Smooth muscle cell of the brain vasculature (primary cell): ENCODE measurements at regions not wholly inside any gene's neighbourhood (a gene's known extent, or its start where the extent isn't known, plus 50 kb on each side); places are given as distances from the start of the nearest gene placed in this dataset.
"Not testable (repeated sequence)": the region's sequence is repeated elsewhere in the genome, so short reads cannot be mapped to it uniquely, and the experiment has no call there.

Experiments used
- DNase-seq: peaks from one replicate; pipeline ENCODE4 v3.0.0-alpha.2; 2012; ENCODE audit warnings: low read depth, low spot score

- no peak for DNase-seq
Measured at GRCh38 chr3:174540116-174540908, 318.8 kb upstream of the NAALADL2 start.

- no peak for DNase-seq
Measured at GRCh38 chr3:174541708-174542315, 317.3 kb upstream of the NAALADL2 start.

DNA sequence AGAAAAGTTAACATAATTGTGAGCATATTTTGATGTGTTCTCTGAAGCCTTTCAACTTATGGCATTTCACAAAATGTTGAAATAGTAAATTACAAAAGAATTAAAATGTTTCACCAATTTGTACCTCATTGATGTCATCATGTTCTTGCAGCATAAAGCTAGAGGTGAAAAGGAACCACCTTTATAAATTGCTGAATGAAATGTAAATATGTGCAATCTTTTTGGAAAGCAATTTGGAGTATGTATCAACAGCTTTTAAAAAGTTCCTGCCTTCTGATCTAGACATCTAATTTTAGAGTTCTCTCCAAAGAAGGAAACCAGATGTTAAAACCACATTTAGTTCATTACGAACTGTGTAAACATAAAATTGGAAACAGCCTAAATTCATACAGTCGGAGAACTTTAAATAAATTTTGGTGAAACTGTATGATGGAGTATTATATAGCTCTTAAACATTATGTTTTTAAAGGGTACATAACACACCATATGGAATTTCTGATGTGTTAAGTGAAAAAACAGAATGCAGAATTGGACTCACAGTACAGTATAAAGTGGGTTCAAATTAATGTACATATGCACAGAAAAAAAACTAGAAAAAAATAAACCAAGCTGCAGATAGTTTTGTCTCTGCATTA is 311.2 kb upstream of the NAALADL2 start:
- no peak for DNase-seq

GRCh38 chr3:174548841-174549623 is 310.1 kb upstream of the NAALADL2 start:
- DNase-seq, result no peak

- DNase-seq, result no peak
Measured at GRCh38 chr3:174581558-174581957, 277.6 kb upstream of the NAALADL2 start.

DNA sequence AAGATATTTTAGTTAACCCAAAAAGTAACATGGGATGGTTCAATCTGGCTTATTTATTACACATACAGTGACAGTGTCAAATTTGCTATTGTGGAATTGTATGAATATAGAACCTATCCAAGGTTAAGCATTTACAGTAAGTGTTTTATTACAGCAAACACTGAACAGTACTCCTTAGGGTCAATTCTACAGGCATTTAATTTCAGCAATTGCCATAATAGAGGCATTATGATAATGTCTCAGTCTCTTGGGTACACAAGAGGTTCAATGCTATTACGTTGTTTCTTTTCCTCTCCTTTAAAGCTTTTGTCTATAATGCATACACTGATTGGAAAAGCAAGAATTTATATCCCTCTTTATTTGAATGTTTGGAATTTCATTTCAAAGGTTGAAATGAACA is 275.7 kb upstream of the NAALADL2 start:
- DNase-seq, result no peak

DNA sequence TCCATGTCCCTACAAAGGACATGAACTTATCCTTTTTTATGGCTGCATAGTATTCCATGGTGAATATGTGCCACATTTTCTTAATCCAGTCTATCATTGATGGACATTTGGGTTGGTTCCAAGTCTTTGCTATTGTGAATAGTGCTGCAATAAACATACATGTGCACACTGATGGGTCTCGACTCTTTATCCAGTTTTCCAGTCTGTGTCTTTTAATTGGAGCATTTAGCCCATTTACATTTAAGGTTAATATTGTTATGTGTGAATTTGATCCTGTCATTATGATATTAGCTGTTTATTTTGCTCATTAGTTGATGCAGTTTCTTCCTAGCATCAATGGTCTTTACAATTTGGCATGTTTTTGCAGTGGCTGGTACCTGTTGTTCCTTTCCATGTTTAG is 272.0 kb upstream of the NAALADL2 start:
- not testable (repeated sequence) for DNase-seq

- DNase-seq, result no peak
Measured at GRCh38 chr3:174596447-174596982, 262.6 kb upstream of the NAALADL2 start.

DNA sequence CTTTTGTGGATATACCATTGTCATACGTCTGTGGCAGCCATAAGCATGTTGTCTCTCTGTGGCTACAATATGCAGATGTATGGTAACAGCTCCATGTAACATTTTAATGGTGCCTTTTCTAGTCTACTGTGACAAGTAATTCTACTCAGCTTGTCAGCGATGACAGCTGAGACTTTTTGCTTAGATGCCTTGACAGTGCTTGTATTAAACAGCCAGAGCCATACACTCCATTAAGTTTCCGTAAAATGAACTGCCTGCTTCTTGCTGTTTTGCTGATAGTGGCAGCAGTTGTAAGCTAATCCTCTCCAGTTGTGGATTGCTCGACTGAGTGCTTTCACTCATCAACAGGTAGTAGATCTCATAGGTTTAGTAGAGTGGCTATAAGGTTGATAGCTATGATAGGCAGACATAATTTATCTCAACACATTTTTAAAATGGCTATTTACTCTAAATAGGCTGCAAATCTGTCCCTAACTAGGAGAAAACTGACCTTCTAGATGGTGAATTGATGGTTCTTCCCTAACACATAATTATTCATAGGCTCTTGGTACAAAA is 260.2 kb upstream of the NAALADL2 start:
- DNase-seq, result no peak

- DNase-seq, result no peak
Measured at GRCh38 chr3:174613173-174613572, 246.0 kb upstream of the NAALADL2 start.

DNA sequence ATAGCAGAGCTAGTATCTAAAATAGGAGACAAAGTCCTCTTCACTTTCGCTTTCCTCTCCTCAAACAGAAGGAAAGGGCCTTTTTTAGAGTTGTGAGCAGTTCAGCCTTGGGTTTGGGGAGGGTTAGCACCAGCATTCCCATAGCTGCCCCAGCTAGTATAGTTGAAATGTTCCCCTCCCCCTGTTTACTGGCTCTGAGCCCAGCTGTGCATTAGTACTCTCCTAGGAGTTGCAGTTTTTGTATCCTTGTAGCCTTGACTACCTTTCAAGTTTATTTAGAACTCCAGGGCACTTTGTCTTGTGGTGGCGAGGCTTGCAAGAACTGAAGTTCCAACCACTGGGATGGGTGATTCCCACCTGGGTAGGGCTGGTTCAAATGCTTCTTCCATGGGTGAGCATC is 245.1 kb upstream of the NAALADL2 start:
- no peak for DNase-seq

DNA sequence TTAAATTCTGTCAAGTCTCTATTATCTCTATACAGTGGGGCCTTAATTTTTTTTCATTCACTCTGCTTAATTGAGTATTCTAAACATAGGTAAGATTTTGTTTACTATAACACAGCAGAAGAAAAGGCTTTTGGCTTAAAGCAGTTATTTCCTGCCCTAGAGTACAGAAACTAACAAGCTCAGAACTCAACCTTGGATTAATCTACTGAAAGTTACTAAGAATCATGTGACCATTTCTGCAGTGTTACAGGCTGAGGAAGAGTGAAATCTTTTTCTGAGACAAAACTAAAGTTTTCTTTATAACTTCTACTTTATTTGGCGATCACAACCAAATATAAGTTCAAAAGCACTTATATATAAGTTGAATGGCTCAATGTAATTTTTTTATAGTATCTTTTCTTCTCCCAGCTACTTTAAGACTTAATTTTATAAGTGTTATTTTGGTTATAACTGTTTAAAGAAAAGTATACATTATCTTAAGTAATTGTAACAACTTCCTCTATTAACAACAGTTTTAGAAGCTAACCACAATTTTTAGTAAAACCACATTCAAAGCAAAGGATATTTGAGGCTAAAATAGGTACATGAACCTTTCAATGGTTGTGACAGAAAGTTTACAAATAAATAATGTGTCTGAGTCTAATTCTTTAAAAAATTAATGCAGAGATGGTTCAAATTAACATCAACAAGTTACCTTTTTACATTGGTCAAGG is 240.6 kb upstream of the NAALADL2 start:
- DNase-seq, result no peak

GRCh38 chr3:174619239-174619638 is 239.9 kb upstream of the NAALADL2 start:
- no peak for DNase-seq

GRCh38 chr3:174620138-174620537 is 239.0 kb upstream of the NAALADL2 start:
- DNase-seq, result no peak

DNA sequence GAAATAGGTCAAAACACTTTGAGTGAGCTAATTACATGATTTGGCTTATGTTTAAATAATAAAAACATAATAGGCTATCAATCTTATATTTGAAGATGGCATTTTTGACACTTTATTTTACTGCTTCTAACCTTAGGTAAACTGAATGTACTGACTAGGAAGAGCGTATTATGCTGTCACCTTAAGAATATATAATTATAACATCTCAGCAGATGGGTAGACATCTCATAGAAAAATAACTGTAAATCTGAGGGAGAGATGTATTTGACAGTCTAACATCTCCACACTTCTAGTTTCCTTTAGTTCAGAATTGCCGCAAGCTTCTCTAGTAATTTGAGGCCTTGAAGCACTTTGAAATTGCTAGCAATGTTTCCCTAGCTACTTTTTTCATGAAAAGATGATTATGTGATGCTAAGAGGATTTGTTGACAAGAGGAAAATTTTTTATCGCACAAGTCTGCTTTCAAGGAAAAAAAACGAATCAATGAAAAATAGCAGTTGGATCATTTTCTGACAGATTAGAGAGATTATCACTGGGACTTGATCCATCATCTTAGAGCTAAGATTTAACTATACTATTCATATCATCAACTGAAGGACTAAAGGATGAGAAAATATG is 238.2 kb upstream of the NAALADL2 start:
- DNase-seq, result no peak

GRCh38 chr3:174633342-174633741 is 225.8 kb upstream of the NAALADL2 start:
- DNase-seq, result no peak

DNA sequence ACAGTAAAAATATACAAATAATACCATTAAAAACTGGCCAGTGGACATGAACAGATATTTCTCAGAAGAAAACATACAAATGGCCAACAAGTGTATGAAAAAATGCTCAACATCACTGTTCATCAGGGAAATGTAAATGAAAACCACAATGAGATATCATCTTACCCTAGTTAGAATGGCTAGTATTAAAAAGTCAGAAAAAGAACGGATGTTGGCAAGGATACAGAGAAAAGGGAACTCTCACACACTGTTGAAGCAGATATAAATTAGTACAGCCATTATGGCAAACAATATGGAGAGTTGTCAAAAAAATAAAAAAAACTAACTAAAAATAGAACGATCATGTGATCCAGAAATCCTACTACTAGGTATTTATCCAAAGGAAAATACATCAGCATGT is 222.7 kb upstream of the NAALADL2 start:
- DNase-seq, result no peak

DNA sequence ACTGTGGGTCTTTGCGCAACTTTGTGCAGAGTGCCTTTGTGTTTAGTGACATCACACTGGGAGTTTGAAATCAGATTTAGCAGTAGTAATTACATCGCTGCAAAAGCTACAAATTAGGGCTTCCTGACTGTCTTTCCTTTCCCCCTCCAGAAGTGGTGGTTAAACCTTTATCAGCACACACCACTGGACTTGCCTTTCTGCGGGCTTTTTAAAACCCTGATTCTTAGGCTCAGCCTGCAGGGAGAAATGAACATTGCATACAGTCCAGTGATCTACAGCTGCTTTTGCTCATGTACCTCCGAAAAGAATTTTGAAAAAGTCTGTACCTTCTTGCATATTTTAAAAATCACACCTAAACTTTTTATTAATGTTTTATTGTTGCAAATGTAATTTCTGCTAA is 219.7 kb upstream of the NAALADL2 start:
- DNase-seq, result no peak

GRCh38 chr3:174639970-174640369 is 219.2 kb upstream of the NAALADL2 start:
- DNase-seq, result no peak

DNA sequence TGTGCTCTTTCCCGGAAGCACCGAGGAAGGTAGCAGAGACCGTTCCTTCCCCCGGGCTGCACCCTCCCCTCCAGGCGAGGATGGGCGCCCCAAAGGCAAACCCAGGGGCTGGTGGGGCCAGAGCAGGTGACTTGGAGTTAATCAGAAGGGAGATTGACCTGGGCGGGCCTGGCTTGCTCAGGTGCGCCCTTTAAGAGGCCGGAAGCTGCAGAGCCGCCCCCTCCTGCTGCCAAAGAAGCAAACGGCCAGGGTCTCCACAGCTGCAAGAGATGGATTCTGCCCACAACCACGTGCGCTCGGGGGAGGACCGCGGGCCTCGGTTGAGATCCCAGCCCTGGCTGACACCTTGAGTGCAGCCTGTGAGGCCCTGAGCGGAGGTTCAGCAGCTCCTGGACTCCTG is 218.2 kb upstream of the NAALADL2 start:
- DNase-seq, result no peak
